OCI-M2 (cell line): ENCODE measurements at regions not wholly inside any gene's neighbourhood (a gene's known extent, or its start where the extent isn't known, plus 50 kb on each side); places are given as distances from the start of the nearest gene placed in this dataset.

Experiments used
- DNase-seq: peaks from one replicate; lab custom pipeline; 2025; ENCODE audit not compliant: unreplicated experiment; lab: John Stamatoyannopoulos, UW

- no peak for DNase-seq
Measured at GRCh38 chr10:55280696-55281095, 479.7 kb upstream of the PCDH15 start.

- no peak for DNase-seq
Measured at GRCh38 chr10:55277549-55277948, 476.5 kb upstream of the PCDH15 start.

GRCh38 chr10:55274367-55274766 lies 473.3 kb upstream of the PCDH15 start:
- no peak for DNase-seq

- DNase-seq = no peak
Measured at GRCh38 chr10:55273946-55274345, 472.9 kb upstream of the PCDH15 start.

GRCh38 chr10:55272886-55273285 lies 471.9 kb upstream of the PCDH15 start:
- DNase-seq = no peak

GRCh38 chr10:55266797-55267196 lies 465.8 kb upstream of the PCDH15 start:
- no peak for DNase-seq

- no peak for DNase-seq
Measured at GRCh38 chr10:55263327-55263726, 462.3 kb upstream of the PCDH15 start.

GRCh38 chr10:55242544-55242943 lies 441.5 kb upstream of the PCDH15 start:
- no peak for DNase-seq

GRCh38 chr10:55237462-55237861 lies 436.4 kb upstream of the PCDH15 start:
- DNase-seq = no peak

GRCh38 chr10:55233505-55233904 lies 432.5 kb upstream of the PCDH15 start:
- DNase-seq = no peak

- DNase-seq = no peak
Measured at GRCh38 chr10:55233090-55233489, 432.1 kb upstream of the PCDH15 start.

GRCh38 chr10:55232553-55232952 lies 431.5 kb upstream of the PCDH15 start:
- DNase-seq = no peak

- no peak for DNase-seq
Measured at GRCh38 chr10:55227967-55228366, 426.9 kb upstream of the PCDH15 start.

GRCh38 chr10:55224007-55224781 lies 423.2 kb upstream of the PCDH15 start:
- DNase-seq = no peak

- no peak for DNase-seq
Measured at GRCh38 chr10:55223352-55223751, 422.3 kb upstream of the PCDH15 start.

GRCh38 chr10:55220975-55221374 lies 419.9 kb upstream of the PCDH15 start:
- DNase-seq = no peak

GRCh38 chr10:55215699-55216098 lies 414.7 kb upstream of the PCDH15 start:
- no peak for DNase-seq

GRCh38 chr10:55214608-55215007 lies 413.6 kb upstream of the PCDH15 start:
- no peak for DNase-seq

- no peak for DNase-seq
Measured at GRCh38 chr10:55212051-55212450, 411.0 kb upstream of the PCDH15 start.

GRCh38 chr10:55203874-55204273 lies 402.8 kb upstream of the PCDH15 start:
- no peak for DNase-seq

GRCh38 chr10:55203319-55203718 lies 402.3 kb upstream of the PCDH15 start:
- DNase-seq = no peak

GRCh38 chr10:55200020-55200419 lies 399.0 kb upstream of the PCDH15 start:
- no peak for DNase-seq

GRCh38 chr10:55191236-55191860 lies 390.3 kb upstream of the PCDH15 start:
- DNase-seq = no peak
